AG09319 (cell line): ENCODE measurements at regions not wholly inside any gene's neighbourhood (a gene's known extent, or its start where the extent isn't known, plus 50 kb on each side); places are given as distances from the start of the nearest gene placed in this dataset.

Experiments
- DNase-seq: peaks from one replicate; pipeline ENCODE4 v3.0.0-alpha.2; 2010; ENCODE audit warnings: low read depth; ENCODE audit errors: extremely low read depth
- TF ChIP-seq, protein P1 (sequence below): IDR thresholded peaks from 2 replicates; pipeline ENCODE4 v1.5.1; 2011; ENCODE audit warnings: low read depth, mild to moderate bottlenecking, inconsistent platforms, low read length, moderate library complexity

GRCh38 chr11:116386118-116386699 is 386.6 kb downstream of the BUD13 start:
- DNase-seq = no peak
- TF ChIP-seq, protein P1, sequence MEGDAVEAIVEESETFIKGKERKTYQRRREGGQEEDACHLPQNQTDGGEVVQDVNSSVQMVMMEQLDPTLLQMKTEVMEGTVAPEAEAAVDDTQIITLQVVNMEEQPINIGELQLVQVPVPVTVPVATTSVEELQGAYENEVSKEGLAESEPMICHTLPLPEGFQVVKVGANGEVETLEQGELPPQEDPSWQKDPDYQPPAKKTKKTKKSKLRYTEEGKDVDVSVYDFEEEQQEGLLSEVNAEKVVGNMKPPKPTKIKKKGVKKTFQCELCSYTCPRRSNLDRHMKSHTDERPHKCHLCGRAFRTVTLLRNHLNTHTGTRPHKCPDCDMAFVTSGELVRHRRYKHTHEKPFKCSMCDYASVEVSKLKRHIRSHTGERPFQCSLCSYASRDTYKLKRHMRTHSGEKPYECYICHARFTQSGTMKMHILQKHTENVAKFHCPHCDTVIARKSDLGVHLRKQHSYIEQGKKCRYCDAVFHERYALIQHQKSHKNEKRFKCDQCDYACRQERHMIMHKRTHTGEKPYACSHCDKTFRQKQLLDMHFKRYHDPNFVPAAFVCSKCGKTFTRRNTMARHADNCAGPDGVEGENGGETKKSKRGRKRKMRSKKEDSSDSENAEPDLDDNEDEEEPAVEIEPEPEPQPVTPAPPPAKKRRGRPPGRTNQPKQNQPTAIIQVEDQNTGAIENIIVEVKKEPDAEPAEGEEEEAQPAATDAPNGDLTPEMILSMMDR = no peak

DNA sequence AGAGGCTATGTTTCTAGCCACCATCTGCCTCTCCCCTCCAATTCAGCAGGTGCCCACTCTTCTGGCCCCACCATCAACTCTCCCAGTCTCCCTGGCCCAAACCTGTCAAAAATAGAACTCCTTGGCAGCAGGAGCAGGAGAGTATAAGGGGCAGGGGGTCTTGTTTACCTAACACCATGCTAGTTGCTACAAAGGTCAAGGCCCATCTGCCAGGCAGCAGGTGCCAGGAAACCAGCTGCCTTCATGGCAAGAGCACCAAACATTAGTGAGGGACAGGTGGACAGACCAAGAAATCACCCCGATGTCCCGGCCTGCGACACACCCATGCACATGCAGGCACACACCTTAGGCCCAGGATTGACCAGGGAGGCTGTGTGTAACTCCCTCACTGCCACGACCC is 387.9 kb downstream of the BUD13 start:
- DNase-seq = no peak
- TF ChIP-seq, protein P1 = no peak

DNA sequence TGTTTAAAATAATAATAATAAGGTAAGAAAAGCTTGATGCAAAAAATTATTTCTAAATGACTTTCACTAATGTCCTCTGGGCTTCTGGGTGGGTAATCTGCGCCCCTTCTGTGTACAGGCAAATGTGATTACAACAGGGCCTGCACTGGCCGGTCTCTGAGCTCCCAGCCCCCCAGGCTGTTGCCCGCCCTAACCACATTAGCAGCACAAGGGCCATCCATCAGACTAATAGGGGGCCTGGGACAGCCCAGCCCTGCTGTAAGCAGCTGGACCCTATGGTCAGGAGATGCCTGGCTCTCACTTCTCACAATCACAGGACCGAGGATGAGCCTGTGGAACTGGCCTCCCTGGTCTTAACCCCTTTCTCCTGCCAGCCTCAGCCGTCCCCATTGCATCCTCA is 388.4 kb downstream of the BUD13 start:
- TF ChIP-seq, protein P1 = no peak
- DNase-seq = no peak

DNA sequence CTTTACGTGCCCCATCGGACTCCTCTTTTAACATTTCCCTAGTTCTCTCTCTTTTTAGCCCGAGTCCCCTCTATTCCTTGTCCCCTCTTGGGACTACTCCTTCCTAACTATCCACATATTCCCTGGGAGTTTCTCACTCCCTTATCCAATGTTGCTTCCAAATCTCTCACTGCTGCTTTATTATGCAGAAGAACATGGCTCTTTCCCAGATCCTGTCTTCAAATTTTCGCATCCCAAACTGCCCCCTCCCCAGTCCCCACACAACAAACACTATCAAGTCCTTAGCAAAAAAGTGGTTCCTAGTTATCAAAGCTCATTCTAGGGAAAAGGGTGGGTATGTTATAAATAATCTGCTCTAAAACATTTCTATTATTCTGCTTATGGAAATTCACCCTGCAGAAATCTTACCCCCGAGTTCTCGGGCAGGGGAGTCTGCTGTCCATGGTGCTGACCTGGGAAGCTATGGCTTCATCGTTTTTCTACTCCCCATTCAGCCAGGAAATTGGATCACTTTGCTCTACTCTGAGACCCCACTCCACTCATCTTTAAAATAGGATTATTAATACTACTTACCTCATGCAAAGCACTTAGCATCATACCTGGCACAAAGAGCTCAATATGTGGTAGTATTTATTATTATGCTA is 393.5 kb downstream of the BUD13 start:
- DNase-seq = no peak
- TF ChIP-seq, protein P1 = no peak

DNA sequence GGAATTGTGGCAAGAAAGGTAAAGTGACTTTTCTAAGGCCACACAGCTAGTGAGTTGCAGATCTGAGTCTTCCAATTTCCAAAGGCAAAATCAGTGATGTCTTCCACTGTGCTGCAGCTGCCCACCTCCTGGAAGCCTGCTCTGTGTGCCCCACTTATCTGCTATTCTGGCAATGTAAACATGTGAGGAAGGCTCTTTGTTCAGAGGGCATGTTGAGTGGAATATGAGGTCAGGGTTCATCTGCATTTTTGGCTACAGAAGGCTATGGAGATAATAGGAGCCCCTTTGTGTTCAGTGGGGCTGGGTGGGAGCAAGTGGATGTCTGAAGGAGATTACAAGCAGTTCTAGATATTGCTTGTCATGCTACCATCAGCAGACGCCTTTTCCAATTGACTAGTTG is 396.2 kb downstream of the BUD13 start:
- DNase-seq = no peak
- TF ChIP-seq, protein P1 = no peak

- TF ChIP-seq, protein P1 = no peak
- DNase-seq = no peak
These were observed 396.7 kb downstream of the BUD13 start for GRCh38 chr11:116376054-116376453.

DNA sequence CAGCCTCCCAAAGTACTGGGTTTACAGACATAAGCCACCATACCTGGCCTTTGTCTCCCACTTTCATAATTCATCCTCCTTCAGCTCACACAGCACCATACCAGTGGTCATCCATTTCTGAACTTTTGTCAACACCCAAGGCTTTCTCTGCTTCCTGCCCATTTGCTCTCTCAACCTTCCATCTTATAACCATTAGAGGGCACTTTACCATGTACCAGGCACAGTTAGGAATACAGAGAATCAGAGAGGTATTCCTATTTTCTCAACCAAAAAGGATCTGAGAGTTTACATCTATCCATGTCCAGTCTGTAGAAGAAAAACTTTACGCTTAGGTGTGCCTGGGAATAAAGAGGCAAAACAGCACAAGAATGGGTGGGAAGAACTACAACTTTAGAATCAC is 397.6 kb downstream of the BUD13 start:
- TF ChIP-seq, protein P1 = no peak
- no peak for DNase-seq
